NCI-H69 (cell line): ENCODE measurements at regions not wholly inside any gene's neighbourhood (a gene's known extent, or its start where the extent isn't known, plus 50 kb on each side); places are given as distances from the start of the nearest gene placed in this dataset.
A peak's percentile ranks its signal among the peaks of the same experiment; 100 is the strongest.

ENCODE experiments used
- DNase-seq: peaks from one replicate; lab custom pipeline; 2025; lab: John Stamatoyannopoulos, UW

DNA sequence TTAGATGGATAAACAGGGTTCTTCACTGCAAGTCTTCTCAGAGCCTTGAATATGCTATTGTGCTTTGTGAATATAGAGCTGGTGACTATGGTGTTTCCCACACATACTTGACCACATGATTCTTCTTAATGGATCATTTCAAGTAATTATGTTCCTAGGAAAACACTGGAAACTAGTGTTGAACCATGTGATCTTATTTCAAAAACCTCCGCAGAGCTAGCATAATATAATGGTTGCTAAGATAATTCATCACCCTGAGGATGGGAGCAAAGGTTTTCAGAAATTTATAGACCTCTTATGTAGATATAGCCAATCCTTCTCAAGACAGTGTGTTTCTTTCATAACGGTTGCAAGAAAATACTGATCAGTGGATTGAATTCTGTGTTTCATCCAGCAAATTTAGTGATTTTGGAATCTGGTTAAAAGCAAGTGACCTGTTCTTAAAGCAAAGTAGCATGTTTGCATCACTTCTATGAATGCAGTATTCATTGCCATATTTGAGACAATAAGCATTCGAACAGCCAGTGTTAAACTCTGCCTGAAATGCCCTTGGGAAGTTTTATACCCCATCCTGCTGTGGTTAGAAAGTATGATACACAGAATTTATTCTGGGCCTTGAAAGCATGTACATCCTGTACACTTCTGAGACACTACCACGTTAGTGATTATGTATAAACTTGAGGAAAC, 341.0 kb upstream of the E2F7 start:
- no peak for DNase-seq

DNA sequence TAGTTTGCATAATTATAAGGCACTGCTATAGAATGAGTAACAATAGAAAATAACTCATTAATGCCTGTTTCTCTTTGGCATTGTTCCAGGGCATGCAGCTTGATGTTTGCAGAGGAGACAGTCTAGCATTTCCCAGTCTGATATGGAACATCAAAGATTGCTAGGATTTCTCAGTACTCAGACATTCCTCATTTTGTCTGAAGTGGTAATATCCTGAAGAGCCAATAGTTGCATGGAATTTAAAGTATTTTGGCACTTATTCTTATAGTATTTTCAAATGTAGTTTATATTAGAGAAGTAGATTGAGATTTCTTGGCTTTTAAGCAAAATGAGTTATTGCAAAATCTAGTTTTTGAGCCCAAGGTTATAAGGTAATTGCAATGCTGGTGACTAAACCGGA, 337.3 kb upstream of the E2F7 start:
- DNase-seq, result peak; percentile 82

DNA sequence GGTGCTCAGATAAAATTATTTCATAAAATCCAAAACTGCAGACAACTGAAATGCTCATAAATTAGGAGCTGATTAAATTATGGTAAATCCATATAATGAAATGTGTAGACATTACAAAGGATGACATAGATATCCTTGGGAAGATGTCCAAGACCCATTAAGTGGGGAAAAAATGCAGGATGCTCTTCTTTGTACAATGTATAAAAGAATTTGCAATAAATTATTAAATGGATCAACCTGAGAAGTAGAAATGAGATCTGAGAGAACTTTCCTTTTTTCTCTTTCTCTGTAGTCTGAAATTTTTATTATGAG, 336.4 kb upstream of the E2F7 start:
- no peak for DNase-seq

DNA sequence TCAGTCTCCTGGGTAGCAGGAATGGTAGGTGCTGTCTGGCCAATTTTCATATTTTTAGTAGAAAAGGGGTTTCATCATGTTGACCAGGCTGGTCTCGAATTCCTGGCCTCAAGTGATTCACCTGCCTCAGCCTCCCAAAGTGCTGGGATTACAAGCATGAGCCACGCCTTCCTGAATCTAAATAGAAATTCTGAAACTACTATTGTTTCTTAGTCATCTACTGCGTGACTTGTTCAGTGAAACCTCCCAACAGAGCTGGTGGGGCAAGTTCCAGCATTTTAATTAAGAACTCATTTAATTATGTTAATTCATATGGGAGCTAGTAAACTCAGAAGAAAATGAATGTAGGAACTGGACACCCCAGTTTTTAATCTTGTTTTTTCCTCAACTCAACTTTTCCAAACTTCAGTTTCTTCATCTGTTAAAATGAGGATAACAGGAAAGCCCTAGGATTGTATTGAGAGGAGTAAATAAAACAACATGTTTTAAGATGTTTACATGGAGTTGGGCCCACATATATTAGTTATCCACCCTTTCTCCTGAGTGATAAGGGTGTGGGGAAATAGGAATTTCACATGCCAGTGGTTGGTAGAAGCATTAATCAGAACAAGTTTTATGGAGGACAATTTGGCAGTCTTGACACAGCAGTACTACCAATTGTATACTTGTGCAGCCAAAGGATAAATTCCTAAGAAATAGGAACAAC, 335.8 kb upstream of the E2F7 start:
- no peak for DNase-seq

DNA sequence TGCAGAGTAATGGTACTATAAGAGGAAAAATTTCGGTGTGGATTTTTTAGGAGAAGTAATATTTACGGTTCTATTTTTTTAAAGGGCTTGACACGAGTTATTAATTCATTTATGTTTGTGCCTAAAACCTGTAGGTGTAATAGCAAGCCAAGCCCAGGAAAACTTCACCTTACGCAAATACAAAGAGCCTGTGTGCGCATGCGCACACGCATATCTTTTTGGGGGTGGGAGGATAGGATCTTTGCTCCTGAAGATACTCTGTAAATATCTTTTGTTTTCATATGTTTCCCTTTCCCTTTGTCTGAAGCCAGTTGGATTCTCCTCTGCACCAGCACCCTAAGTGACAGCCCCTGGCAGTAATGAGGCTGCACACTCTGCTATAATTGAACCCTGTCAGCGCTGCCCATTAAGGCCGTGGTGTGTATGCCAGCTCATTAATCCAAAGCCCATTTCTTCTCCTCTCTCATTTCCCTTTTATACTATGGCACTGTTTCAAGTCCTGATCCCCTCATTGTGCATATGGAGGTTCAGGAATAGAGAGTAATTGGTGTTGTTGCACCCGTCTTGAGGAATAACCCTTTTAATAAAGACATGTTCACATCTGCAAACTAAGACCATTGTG, 327.2 kb upstream of the E2F7 start:
- DNase-seq, result peak; percentile 94

DNA sequence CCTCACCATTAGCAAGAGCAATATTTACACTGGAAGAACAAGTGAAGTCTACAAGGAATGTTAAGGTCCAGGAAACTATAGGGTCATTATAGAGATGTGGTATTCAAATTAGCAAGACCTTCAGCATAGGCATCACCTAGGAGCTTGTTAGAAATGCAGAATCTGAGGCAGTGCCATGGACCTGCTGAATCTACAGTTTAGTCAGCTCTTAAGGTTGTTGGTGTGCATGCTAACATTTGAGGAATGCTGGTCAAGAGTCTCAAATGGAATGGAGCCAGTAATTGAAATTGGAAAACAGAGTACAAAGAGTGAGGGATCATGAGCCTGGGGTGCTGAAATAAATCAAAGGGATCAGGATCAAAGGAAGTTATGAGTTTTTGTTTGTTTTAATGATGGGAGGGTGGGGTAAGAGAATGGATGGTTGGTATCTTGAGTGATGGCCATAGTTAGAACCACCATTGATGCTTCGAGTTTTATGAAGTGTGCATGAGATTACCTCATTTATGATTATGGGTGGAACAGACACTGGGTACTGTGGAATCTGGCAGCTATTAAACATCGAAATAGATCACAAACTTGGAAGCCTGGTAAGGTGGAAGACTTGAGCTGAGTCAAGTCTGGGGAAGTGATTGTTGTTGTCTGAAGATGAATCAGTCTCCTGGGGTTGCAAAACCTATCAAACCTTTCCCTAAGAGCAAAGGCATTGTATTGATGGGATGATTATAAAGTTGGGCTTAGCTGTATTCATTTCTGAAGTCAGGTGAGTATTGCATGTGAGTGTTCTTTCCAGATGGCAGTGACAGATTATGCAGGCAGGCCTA, 323.3 kb upstream of the E2F7 start:
- DNase-seq, result peak; percentile 67

DNA sequence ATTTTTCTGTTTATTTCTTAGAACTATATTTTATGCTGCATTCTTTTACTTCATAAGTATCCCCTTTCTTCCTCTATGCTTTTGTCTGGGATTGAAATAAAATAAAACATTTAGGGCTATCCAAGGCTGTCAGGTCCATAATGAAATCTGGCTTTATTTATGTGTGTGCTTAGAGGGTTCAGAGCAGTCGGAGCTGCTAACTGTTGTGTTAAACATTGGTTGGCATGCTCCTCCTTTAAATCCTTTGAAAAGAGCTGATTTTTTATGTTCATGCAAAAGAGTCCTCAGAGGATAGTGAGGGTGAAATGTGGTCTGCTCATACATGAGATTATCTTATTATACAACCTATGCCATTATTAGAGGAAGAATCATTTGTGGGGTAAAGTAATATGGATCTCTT, 322.3 kb upstream of the E2F7 start:
- no peak for DNase-seq

DNA sequence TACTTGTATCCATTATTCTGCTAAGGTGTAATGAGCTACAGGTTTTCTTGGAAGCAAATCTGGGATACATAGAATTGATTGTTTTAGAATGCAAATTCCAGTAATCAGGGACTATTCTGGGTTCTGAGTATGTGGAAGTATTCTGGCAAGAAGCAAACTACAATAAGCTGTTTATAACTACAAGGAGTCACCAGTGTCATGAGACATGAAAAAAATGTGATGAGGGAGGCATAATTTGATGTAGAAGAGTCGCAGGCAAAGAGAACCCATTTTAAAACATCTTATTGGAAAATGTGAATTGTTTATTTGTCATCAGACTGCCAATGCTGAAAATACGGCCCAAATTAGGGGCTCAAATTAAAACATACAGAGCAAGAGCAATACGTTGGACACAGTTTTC, 321.8 kb upstream of the E2F7 start:
- DNase-seq, result no peak

DNA sequence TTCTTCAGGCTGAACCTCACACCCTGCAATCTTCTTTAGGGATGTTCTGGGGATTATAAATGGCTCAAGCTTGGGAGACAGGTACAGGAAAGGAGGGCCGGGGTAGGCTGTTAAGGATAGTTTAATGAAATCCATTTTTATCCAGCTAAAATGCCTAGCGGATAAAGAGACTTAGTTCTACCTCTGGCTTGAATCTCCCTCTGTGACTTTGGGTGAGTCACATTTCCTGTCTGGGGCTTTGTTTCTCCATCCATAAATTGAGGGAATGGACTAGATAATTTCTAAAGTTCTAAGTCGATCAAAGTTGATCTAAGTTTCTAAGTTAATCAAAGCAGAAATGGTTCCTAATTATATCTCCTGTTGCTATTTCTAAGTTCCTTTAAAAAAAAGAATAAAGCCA, 319.6 kb upstream of the E2F7 start:
- peak; percentile 20 for DNase-seq

DNA sequence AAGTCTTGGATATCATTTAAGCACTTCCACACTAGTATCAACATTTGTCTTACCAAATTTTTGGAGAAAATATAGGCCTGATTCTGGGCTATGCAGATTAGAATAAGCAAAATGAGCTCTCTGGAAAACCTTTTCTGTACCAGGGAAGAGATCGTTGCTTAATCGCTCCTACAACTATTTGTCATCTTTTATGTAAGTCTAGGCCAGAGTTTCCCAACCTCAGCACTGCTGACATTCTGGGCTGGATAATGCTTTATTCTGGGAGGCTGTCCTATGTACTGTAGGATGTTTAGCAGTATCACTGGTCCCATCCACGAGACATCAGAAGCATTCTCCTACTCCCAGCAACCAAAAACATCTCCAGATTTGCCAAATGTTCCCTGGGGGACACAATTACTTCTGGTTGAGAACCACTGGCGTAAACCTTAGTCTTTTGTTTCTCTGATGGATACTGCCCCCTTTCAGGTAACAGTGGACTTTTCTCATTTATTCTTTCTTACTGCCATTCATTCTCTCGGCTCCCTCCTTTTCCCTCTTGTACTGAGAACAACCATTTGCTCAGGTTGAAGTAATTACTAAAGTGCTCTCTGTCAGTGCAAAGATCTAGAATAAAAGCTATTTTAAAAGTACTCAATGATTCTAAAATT, 316.9 kb upstream of the E2F7 start:
- no peak for DNase-seq

DNA sequence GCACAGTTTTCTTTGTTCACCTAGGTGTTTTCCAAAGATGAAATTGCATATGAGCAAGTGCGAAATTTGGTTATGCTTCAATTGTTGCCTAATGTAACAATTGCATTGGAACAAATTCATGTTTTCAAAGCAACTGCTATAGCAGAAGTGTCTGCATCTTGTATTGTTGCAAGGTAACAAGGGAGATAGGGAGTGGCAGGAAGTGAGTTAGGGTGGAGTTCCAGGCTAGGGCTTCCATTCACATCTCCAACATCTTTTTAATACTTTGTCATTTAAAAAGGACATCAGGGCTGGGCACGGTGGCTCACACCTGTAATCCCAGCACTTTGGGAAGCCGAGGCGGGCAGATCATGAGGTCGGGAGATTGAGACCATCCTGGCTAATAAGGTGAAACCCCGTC, 312.3 kb upstream of the E2F7 start:
- no peak for DNase-seq

DNA sequence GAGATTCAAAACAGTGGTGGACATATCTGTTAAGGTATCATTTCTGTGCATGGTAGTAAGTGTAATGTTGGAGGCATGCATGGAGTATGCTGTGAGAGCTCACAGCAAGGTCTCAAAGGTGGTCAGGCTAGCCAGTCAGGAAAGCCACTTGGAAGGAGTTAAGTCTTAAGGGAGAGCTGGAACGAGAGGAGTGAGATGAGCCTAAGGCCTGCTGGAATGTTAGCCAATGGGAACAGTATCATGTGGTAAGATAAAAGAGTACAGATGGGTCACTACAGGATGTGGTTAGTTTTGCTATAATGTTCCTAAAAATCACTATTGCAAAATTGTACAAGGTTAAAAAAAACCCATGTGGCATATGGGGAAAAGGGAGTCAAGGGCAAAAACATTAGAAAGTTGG, 311.7 kb upstream of the E2F7 start:
- DNase-seq, result no peak

DNA sequence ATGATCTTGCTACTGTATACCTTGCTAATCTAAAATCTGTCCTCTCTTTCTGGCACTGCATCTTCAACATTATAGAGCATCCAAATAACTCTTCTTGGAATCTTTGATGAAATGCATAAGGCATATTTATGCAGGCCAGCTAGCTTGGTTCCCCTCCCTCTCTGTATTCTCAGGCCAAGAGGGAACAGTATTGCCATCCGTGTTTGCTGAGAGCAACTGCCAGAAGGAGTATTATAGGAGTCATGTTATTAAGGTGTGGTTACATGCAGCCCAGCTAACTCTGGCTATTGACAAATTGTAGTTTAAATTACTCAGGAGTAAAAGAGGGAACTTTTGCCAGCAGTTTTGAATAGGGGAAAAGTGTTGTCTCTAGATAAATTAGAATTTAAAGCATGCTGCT, 309.3 kb upstream of the E2F7 start:
- DNase-seq, result peak; percentile 36

DNA sequence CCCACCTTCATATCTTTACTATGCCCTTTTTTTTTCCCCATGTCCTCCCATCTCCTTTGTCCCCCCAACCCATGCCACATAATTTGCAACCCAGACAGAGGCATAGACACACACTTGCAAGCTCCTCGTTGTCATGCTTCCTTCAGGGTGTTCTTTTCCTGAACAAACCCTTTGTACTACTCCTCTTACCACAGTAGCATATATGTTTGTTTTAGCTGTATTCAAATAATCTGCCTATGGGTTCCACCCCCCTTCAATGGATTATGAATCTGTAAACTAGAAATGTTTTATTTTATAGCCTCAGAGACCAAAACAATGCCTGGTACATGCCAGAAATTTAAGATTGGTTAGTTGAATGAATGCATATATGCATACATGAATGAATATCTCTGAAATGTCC, 307.1 kb upstream of the E2F7 start:
- DNase-seq, result peak; percentile 10

DNA sequence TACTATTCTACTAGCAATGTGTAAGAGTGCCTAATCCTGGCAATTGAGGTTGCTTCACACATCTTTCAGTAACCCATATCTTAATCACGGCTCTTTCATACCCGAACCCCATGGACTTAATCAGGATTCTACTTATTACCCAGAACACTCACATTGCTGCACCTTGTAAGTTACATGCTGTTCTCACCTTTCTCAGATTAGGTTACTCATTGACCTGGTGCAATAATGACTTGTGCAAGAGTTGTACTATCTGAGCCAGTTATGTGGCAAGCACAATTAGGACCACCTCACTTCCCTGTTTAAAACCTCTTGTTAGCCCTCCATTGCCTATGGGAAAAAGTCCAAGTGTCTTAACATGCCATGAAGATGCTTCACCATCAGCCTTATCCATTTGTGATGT, 306.7 kb upstream of the E2F7 start:
- no peak for DNase-seq

DNA sequence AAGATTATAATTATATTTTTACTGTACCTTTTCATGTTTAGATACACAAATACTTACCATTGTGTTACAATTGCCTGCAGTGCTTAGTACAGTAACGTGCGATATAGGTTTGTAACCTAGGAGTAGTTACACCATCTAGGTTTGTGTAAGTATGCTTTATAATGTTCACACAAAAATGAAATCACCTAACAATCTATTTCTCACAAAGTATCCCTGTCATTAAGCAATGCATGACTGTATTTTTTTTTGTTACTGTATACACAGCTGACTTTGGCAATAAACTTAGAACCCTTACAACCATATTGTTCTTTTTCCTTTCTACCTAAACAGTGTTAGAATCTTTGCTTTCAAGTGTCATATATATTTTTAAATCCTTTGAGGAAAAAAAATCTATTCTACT, 303.0 kb upstream of the E2F7 start:
- DNase-seq, result no peak

DNA sequence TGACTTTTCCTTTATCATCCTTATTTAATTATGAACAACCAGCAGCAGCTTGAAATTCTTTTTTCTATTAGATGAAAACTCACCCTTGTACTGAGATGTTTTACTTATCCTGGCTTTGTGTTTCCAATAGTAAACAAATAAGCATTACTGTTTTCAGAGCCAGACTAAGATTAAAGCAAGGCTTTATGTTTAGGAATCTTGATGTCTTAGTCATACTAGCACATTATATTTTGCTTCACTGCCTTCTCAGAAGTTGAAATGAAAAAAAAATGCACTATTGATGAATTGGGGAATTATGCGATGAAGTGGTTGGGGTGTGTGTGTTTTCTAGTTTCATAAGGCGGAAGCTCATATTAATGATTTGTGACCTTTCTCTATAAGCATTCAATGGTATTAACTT, 301.2 kb upstream of the E2F7 start:
- DNase-seq, result no peak

DNA sequence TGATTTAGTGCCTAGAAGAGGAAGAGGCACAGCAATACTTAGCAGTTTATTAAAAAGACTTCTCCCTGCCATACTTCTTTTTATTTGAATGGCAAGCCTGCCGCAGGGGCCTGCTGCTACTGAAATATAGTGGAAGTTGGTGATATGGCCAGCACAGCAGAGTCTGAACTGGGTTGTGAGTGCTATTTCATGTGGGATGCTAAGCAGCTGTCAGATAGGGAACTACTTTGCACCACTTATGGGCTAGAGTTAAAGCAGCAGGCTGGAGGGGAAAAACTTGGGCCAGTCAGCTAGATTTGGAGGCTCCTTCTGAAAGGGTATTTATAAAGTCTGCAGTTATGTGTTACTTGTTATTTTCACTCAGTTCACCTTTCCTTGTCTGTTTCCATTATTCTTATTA, 299.0 kb upstream of the E2F7 start:
- no peak for DNase-seq

DNA sequence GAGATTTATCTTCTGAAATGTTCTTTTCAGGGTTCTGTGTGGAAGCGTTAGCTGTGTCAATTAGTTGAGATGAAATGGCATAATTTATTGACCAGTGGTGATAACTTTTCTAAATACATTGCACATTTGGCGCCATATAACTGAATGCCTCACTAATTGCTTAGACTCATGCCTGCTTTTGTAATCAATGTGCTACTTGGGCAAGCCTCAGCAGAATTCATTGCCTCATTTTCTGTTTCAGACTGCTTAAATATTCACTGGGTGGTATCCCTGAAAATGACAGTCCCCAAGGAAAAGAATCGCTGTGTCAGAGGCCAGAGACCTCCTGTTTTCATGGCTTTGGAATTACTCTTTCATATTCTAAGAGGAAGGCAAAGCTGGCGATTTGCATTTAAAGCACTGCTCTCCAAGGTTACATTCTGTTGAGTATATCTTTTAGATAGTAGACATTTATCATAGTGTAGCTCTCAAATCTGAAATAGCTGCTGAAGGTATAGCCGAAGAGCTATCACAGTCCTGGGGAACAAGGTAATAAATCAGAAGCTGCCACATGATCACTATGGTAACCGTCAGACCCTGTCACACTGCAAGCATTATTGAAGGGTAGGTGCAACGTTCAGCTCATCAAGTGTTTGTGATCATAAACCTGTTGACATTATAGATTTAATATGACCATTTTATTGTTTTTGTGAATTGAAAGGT, 297.3 kb upstream of the E2F7 start:
- DNase-seq, result no peak

DNA sequence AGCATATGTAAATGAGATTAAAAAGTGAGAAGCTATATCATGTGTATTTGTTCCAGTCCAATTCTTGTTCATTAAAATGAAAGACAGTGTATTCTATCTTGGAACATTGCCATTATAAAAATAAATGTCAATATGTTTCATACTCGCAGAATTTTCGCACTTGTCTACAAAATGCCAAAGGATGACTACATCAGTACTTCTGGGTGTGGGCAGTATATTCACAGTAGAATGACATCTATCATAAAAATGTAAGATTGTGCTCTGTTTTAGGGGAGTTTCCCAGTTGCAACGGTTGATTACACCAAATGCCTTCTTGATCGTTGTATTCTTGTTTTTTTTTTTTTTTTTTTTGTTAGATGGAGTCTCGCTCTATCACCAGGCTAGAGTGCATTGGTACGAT, 292.3 kb upstream of the E2F7 start:
- no peak for DNase-seq

DNA sequence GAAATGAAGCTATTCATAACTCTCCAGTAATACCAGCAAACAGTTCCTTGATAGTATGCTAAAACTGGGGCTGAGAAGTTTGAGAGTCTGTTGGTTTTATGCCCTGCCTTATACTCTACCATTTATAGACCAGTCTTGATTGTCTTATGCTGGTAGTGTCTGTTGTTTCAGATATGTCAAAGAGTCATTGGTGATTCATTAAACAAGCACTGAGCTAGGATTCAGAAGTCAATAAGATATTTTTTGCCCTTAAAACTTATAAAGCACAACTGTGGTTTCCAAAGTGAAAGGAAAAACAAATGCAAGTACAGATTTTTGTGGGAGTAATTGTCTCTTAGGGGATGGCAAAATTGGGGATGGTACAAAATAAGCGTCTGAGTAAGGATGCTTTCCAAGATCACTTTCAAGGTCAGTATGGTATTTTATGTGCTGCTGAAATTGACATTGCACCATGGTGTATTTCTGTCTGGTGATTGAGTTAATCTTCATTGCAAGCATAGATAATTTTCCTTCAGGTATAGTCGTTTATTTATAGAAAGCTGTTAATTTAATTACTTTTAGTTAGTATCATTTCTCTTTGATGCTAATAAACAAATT, 289.5 kb upstream of the E2F7 start:
- no peak for DNase-seq
